Colonic mucosa (tissue), 4 donors: ENCODE measurements at regions not wholly inside any gene's neighbourhood (a gene's known extent, or its start where the extent isn't known, plus 50 kb on each side); places are given as distances from the start of the nearest gene placed in this dataset.

Experiments used
- DNase-seq: peaks from one replicate; pipeline ENCODE4 v3.0.0-alpha.2; 2020
- H3K27ac ChIP-seq: fragments of 200-600 bp; one replicate; pipeline ENCODE4 v1.8.0; 2021
- H3K27me3 ChIP-seq: fragments of 200-600 bp; one replicate; pipeline ENCODE4 v1.8.0; 2021
- H3K36me3 ChIP-seq: fragments of 200-600 bp; one replicate; pipeline ENCODE4 v1.8.0; 2021
- H3K4me1 ChIP-seq: fragments of 200-600 bp; one replicate; pipeline ENCODE4 v1.8.0; 2021; ENCODE audit warnings: mild to moderate bottlenecking
- H3K4me3 ChIP-seq: fragments of 200-600 bp; one replicate; pipeline ENCODE4 v1.8.0; 2021
- H3K9ac ChIP-seq, 2 donors: one replicate each; pipeline ENCODE4 v1.7.0; 2013; ENCODE audit warnings: control low read depth in 2 of 2, low read depth in 2 of 2, low read length in 2 of 2
- H3K9me3 ChIP-seq: fragments of 200-600 bp; one replicate; pipeline ENCODE4 v1.8.0; 2021
- intact Hi-C: fragments of 100-400 bp; cut with DNase I; formaldehyde crosslinking; loops from one replicate; pipeline ENCODE4 v1.14.1; 2022
- TF ChIP-seq, protein P1 (sequence below): fragments of 200-600 bp; IDR thresholded peaks from one replicate; pipeline ENCODE4 v1.8.0; 2022; ENCODE audit warnings: antibody characterized with exemption, mild to moderate bottlenecking
- donor health status: healthy.
- donor health status: DM: no; HTN: no; CAD: no.
- donor health status: DM: no; HTN: no; CAD: no.

DNA sequence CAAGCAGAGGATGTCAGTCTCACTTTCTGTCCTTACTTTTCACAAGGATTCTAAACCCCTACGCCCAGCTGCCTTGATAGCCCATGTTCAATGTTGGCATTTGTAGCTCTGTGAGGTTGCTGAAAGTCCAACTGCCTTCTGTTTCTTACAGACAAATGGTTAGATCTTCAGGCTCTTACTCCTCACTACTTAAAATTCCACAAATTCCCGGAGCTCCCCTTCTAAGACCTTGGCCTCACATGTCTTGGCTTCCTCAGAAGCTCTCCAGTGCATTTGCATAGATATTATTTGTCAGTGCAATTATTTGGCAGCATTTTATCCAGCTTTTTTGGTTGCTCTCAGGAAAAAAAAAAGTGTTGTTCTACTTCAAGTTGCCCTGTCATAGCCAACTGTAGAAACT, 453.7 kb upstream of the CELF4 start:
- H3K9ac ChIP-seq, result no peak overlapping the region
- H3K4me1 ChIP-seq, result no peaks in the 10 kb centered on the region
- no peak overlapping the region for H3K4me3 ChIP-seq
- no peak for DNase-seq
- intact Hi-C loops, result no loop called here
- H3K27me3 ChIP-seq, result no peaks in the 10 kb centered on the region
- H3K36me3 ChIP-seq, result no peaks in the 10 kb centered on the region
- TF ChIP-seq, protein P1, sequence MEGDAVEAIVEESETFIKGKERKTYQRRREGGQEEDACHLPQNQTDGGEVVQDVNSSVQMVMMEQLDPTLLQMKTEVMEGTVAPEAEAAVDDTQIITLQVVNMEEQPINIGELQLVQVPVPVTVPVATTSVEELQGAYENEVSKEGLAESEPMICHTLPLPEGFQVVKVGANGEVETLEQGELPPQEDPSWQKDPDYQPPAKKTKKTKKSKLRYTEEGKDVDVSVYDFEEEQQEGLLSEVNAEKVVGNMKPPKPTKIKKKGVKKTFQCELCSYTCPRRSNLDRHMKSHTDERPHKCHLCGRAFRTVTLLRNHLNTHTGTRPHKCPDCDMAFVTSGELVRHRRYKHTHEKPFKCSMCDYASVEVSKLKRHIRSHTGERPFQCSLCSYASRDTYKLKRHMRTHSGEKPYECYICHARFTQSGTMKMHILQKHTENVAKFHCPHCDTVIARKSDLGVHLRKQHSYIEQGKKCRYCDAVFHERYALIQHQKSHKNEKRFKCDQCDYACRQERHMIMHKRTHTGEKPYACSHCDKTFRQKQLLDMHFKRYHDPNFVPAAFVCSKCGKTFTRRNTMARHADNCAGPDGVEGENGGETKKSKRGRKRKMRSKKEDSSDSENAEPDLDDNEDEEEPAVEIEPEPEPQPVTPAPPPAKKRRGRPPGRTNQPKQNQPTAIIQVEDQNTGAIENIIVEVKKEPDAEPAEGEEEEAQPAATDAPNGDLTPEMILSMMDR, result no peak
- no peaks in the 10 kb centered on the region for H3K9me3 ChIP-seq
- H3K27ac ChIP-seq, result no peak overlapping the region

DNA sequence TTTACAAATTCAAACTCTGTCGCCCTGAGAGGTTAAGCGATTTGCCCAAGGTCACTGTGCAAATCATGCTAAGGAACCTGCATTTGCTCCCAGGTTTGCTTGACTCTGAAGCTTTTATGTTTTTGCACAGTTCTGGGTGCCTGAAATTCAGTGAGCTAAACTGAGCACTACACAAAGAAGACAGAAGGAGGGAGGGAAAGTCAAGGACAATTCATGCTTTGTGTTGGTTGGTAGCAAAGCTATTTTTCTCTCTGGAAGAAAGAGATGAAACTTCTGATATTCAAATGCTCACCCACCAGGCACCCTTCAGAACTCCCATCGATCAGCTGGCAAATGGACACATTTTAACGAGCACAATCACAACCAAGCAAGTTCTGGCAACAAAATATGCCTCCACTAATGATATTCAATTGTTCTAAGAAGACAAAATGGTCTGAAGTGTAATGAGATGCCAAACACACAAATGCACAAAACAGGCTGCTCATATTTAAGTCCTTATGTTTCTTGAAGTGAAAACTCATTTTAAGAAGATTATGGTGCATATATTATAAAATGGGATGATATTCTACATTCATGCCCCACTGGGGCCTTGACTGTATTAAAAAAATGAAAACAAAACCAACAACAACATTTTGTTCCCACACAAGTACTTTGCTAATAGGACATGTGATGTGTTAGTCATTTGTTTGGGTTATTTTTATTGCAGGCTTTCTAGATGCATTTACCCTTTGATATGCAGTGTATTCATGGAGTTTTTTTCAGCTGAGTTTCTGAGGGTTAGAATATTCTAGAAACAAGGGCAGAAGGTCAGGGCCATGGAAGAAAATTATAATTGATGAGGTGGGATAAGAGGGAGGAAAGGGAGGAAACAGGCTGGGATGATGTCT, 445.6 kb upstream of the CELF4 start:
- Histone ChIP-seq H3K36me3 (no peaks in the 10 kb centered on the region), H3K27ac (no peak overlapping the region), H3K9ac (no peak overlapping the region), H3K9me3 (no peaks in the 10 kb centered on the region), H3K27me3 (no peaks in the 10 kb centered on the region), H3K4me1 (no peaks in the 10 kb centered on the region), H3K4me3 (no peak overlapping the region)
- intact Hi-C loops, result no loop called here
- TF ChIP-seq, protein P1, result no peak
- DNase-seq, result no peak

DNA sequence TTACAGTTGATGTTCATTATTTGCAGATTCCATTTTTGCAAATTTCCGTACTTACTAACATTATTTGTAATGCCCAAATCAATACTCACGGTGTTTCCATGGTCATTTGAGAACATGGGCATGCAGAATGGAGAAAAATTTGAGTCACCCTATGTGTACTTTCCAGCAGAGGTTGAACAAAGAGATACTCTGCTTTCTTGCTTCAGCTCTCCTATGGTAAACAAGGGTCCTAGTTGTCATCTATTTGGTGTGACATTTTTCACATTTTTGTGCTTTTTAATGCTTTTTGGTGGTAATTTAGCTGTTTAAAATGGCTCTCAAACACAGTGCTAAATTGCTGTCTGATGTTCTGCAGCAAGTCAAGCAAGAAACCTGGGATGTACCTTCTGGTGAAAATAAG, 444.4 kb upstream of the CELF4 start:
- H3K4me3 ChIP-seq, result no peak overlapping the region
- TF ChIP-seq, protein P1, result no peak
- no peaks in the 10 kb centered on the region for H3K36me3 ChIP-seq
- H3K4me1 ChIP-seq, result no peaks in the 10 kb centered on the region
- no peak overlapping the region for H3K9ac ChIP-seq
- no peaks in the 10 kb centered on the region for H3K9me3 ChIP-seq
- DNase-seq, result no peak
- H3K27ac ChIP-seq, result no peak overlapping the region
- H3K27me3 ChIP-seq, result no peaks in the 10 kb centered on the region
- intact Hi-C loops, result no loop called here

DNA sequence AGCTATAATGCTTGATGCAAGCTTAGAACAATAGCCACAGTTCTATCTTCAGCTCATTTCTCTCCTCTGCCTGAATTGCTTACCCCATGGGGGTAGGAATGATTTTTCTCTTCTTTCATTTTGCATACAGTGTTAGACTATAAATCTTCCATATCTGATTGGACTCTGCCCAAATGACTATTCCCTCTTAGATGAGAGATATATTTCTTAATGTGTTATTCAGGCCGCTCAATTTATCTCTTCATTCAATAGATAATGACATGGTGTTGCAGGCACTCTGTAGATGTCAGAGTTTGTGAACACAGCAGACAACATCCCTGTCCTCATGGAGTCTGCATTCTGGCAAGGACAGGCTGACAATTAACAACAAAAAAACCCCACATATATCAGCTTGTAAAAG, 443.7 kb upstream of the CELF4 start:
- Histone ChIP-seq H3K4me3 (no peak overlapping the region), H3K4me1 (no peaks in the 10 kb centered on the region), H3K27me3 (no peaks in the 10 kb centered on the region), H3K27ac (no peak overlapping the region), H3K36me3 (no peaks in the 10 kb centered on the region), H3K9me3 (no peaks in the 10 kb centered on the region), H3K9ac (no peak overlapping the region)
- DNase-seq, result no peak
- TF ChIP-seq, protein P1, result no peak
- intact Hi-C loops, result no loop called here

DNA sequence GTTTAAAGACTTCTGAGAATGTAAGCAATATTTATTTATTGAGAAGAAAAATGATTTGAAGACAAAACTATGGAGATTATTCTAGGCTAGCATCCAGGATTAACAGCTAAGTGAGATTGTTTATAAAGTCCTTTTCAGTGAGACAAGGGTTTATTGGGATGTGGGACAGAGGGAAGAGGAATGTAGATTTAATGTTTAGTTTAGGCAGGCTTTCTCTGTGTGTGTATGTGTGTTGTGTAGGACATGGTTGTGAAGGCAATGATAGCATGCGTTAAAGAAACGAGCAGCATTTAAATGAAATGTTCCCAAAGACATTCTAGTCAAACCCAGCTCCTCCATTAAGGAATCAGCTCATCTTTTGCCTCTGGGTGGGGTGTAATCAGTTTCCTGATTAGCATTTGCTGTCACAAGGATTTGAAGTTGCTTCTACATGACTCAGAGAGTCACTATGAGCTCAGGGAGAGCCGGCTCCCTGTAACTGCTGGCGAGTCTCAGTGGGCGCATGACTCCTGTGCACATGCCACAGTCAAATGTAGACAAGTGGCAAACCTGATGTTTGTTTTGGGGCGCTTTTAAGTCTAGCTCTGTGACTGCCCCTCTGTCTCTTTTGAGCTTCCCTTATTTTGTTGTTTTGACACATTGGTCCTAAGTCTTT, 442.2 kb upstream of the CELF4 start:
- Histone ChIP-seq H3K9me3 (no peaks in the 10 kb centered on the region), H3K4me3 (no peak overlapping the region), H3K27me3 (no peaks in the 10 kb centered on the region), H3K4me1 (no peaks in the 10 kb centered on the region), H3K9ac (no peak overlapping the region), H3K36me3 (no peaks in the 10 kb centered on the region), H3K27ac (no peak overlapping the region)
- TF ChIP-seq, protein P1, result no peak
- no peak for DNase-seq
- intact Hi-C loops, result no loop called here
